MCF 10A (cell line): ENCODE measurements at regions not wholly inside any gene's neighbourhood (a gene's known extent, or its start where the extent isn't known, plus 50 kb on each side); places are given as distances from the start of the nearest gene placed in this dataset.

ENCODE experiments used
- BruUV-seq: library from RNA; stranded (reverse); fragments of 400-500 nt; replicated peaks from 2 replicates; lab custom pipeline; 2021; lab: Mats Ljungman, UMichigan
- CTCF ChIA-PET: fragments of 300-600 bp; sonication (Branson Sonifier 250); formaldehyde crosslinking; extraction: SDS; loops from one replicate; lab custom pipeline; 2021; ENCODE audit warnings: antibody characterized with exemption, inconsistent platforms; lab: Yijun Ruan, JAX
- POLR2A ChIA-PET: fragments of 300-600, 350-650 bp; sonication (Branson Sonifier 250); formaldehyde crosslinking; extraction: SDS; loops from one replicate; lab custom pipeline; 2020; ENCODE audit warnings: antibody characterized with exemption, inconsistent platforms; lab: Yijun Ruan, JAX
- DNase-seq: peaks from one replicate; pipeline ENCODE4 v3.0.0-alpha.2; 2018; ENCODE audit not compliant: unreplicated experiment
- H3K27ac Mint-ChIP-seq: one replicate; pipeline ENCODE4 v1.8.0; 2022; ENCODE audit warnings: mild to moderate bottlenecking, low read depth, mixed read lengths; ENCODE audit not compliant: unreplicated experiment
- H3K27me3 Mint-ChIP-seq: one replicate; pipeline ENCODE4 v1.8.0; 2022; ENCODE audit warnings: mixed read lengths; ENCODE audit not compliant: insufficient read depth, unreplicated experiment
- H3K36me3 Mint-ChIP-seq: one replicate; pipeline ENCODE4 v1.8.0; 2022; ENCODE audit warnings: mild to moderate bottlenecking, moderate library complexity, mixed read lengths; ENCODE audit not compliant: insufficient read depth, unreplicated experiment
- H3K4me1 Mint-ChIP-seq: one replicate; pipeline ENCODE4 v1.8.0; 2022; ENCODE audit warnings: mixed read lengths; ENCODE audit not compliant: insufficient read depth, unreplicated experiment
- H3K4me3 Mint-ChIP-seq: one replicate; pipeline ENCODE4 v1.8.0; 2022; ENCODE audit warnings: mild to moderate bottlenecking, moderate library complexity, mixed read lengths; ENCODE audit not compliant: unreplicated experiment
- H3K9me3 Mint-ChIP-seq: one replicate; pipeline ENCODE4 v1.8.0; 2022; ENCODE audit warnings: mixed read lengths; ENCODE audit not compliant: unreplicated experiment
- intact Hi-C: fragments of 100-400 bp; cut with micrococcal nuclease; formaldehyde crosslinking; loops from 2 replicates; pipeline ENCODE4 v1.14.1; 2022
- TF ChIP-seq, protein P1 (sequence below): fragments of 200-600 bp; IDR thresholded peaks from one replicate; pipeline ENCODE4 v1.8.0; 2022; ENCODE audit warnings: antibody characterized with exemption, mild to moderate bottlenecking; ENCODE audit not compliant: unreplicated experiment

DNA sequence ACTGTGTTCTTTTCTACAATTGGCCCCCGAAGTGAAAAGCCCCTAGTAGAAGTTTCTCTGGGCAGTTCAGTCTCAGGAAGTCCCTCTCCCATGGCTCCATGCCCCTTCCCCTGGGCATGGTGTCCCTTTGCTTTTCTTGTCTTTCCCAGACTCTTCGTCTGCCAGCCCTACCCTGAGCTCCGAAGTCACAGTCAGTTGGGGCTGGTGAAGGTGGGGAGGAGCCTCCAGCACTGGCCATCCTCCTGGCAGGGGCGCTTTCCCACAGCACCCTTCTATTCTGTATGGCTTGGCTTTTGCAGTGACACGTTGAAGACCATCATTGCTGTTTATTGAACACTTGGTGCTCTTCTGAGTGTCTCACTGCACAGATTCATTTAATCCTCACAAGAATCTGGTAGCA is 195.1 kb upstream of the CADM1 start:
- no peak for DNase-seq
- Mint-ChIP-seq H3K9me3 (peaks cover 4% of the 10 kb centered on the region), H3K4me1 (no peaks in the 10 kb centered on the region), H3K36me3 (no peaks in the 10 kb centered on the region), H3K27me3 (no peaks in the 10 kb centered on the region), H3K27ac (no peak overlapping the region), H3K4me3 (no peak overlapping the region)
- ChIA-PET CTCF (interaction anchor here (0.6 kb wide), 1 partner anchor 218 kb away, joined by 3 read pairs; no protein-coding TSS in a partner anchor), POLR2A (no interaction called here)
- TF ChIP-seq, protein P1, sequence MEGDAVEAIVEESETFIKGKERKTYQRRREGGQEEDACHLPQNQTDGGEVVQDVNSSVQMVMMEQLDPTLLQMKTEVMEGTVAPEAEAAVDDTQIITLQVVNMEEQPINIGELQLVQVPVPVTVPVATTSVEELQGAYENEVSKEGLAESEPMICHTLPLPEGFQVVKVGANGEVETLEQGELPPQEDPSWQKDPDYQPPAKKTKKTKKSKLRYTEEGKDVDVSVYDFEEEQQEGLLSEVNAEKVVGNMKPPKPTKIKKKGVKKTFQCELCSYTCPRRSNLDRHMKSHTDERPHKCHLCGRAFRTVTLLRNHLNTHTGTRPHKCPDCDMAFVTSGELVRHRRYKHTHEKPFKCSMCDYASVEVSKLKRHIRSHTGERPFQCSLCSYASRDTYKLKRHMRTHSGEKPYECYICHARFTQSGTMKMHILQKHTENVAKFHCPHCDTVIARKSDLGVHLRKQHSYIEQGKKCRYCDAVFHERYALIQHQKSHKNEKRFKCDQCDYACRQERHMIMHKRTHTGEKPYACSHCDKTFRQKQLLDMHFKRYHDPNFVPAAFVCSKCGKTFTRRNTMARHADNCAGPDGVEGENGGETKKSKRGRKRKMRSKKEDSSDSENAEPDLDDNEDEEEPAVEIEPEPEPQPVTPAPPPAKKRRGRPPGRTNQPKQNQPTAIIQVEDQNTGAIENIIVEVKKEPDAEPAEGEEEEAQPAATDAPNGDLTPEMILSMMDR: no peak
- BruUV-seq: no TSS peak
- intact Hi-C loops: no loop called here

DNA sequence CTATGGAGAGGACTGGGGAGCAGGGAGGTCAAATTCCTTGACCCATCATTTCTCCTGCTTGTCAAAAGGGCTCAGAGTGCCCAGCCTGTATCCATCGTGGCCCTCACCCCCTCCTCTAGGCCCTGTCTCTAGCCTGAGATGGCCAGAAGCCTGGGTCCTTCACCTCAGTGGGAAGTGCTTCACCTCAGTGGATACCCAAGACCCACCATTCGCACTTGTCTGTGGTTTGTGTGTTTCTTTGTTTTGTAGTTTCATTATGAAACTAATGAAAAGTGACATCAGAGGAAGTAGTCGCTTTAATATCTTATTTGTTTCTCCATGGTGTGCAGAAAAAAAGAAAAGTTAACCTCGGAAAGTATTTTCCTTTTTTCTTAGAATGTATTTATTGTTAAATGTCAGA is 194.0 kb upstream of the CADM1 start:
- Mint-ChIP-seq H3K9me3 (peaks cover 5% of the 10 kb centered on the region), H3K27ac (no peak overlapping the region), H3K27me3 (no peaks in the 10 kb centered on the region), H3K4me1 (no peaks in the 10 kb centered on the region), H3K4me3 (no peak overlapping the region), H3K36me3 (no peaks in the 10 kb centered on the region)
- no TSS peak for BruUV-seq
- intact Hi-C loops: no loop called here
- DNase-seq: no peak
- ChIA-PET CTCF (no interaction called here), POLR2A (no interaction called here)
- TF ChIP-seq, protein P1: no peak

DNA sequence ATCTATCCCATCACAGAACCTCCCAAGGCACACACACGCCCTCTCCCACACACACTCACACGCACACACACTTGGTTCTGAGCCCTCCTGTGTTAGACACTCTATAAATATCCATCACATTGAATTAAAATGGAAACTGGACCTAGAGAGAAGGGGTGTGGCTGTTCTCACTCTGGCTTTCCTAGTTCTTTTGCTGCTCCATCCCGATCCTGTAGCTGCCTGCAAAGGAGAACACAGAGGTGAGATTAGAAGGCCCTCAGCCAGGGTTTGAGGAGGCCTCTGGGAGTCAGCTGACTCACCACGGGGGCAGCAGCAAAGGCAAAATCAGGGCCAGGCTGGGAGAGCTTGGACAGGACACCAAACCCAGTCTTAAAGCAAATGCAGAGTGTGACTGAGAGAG is 192.3 kb upstream of the CADM1 start:
- intact Hi-C loops: no loop called here
- BruUV-seq: no TSS peak
- Mint-ChIP-seq H3K4me1 (no peaks in the 10 kb centered on the region), H3K27ac (no peak overlapping the region), H3K36me3 (no peaks in the 10 kb centered on the region), H3K4me3 (no peak overlapping the region), H3K27me3 (peaks cover 14% of the 10 kb centered on the region), H3K9me3 (peaks cover 5% of the 10 kb centered on the region)
- ChIA-PET CTCF (no interaction called here), POLR2A (no interaction called here)
- TF ChIP-seq, protein P1: no peak
- no peak for DNase-seq

DNA sequence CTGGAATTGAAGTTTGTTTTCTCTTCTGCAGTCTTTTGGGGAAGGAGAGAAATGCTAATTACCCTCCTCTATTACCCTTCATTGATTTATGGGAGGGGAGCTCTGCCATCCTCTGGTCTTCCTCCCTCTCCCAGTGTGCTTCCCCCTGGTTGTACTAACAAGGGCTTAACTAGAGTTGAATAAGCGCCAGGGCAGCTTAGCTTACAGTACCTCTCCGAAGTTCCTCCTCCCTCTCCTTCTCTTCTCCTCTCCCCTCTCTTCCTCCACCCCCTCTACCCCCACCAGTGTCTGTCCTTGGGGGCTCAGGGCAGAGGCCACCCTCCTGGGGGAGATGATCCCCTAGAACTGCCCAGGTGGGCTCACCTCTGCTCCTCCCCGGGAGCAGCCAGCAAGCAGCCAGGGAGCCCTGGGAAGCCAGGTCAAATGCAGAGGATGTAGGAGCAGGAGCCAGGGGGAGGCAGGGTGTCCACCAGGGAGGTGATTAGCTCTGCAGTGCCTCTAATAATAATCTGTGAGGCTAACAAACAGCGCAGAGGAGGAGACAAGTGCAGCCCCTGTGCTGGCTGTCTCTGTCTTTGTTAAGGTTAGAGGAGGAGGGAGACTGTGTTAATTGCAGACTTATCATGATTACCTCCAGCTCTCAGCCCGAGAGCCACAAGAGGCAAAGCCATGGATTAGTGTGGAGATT is 191.6 kb upstream of the CADM1 start:
- ChIA-PET CTCF (no interaction called here), POLR2A (interaction anchor here (0.6 kb wide), 1 partner anchor 703 kb away, joined by 3 read pairs; no protein-coding TSS in a partner anchor)
- Mint-ChIP-seq H3K36me3 (no peaks in the 10 kb centered on the region), H3K9me3 (peaks cover 5% of the 10 kb centered on the region), H3K27me3 (peaks cover 22% of the 10 kb centered on the region), H3K27ac (no peak overlapping the region), H3K4me1 (no peaks in the 10 kb centered on the region), H3K4me3 (no peak overlapping the region)
- no peak for DNase-seq
- intact Hi-C loops: no loop called here
- TF ChIP-seq, protein P1: no peak
- BruUV-seq: no TSS peak
